HG03571 (cell line): ENCODE measurements at regions not wholly inside any gene's neighbourhood (a gene's known extent, or its start where the extent isn't known, plus 50 kb on each side); places are given as distances from the start of the nearest gene placed in this dataset.
"Not testable (repeated sequence)": the region's sequence is repeated elsewhere in the genome, so short reads cannot be mapped to it uniquely, and the experiment has no call there.

ENCODE experiments used
- ATAC-seq: cut with Tn5 transposase; IDR thresholded peaks from one replicate; pipeline ENCODE4 v1.9.1; 2021; ENCODE audit not compliant: unreplicated experiment

- ATAC-seq: not testable (repeated sequence)
Measured at GRCh38 chr13:56763333-56763732, 377.4 kb upstream of the PRR20A start.

- no peak for ATAC-seq
Measured at GRCh38 chr13:56773148-56773547, 367.6 kb upstream of the PRR20A start.

- ATAC-seq: no peak
Measured at GRCh38 chr13:56789527-56789926, 351.2 kb upstream of the PRR20A start.

- ATAC-seq: no peak
Measured at GRCh38 chr13:56837161-56837560, 303.6 kb upstream of the PRR20A start.

GRCh38 chr13:56850852-56851251, 289.9 kb upstream of the PRR20A start:
- ATAC-seq: no peak

- ATAC-seq: no peak
Measured at GRCh38 chr13:56861476-56861875, 279.2 kb upstream of the PRR20A start.

- no peak for ATAC-seq
Measured at GRCh38 chr13:56864451-56864850, 276.3 kb upstream of the PRR20A start.

- no peak for ATAC-seq
Measured at GRCh38 chr13:56865416-56865815, 275.3 kb upstream of the PRR20A start.

GRCh38 chr13:56869671-56870070, 271.0 kb upstream of the PRR20A start:
- ATAC-seq: no peak

GRCh38 chr13:56886398-56886797, 254.3 kb upstream of the PRR20A start:
- ATAC-seq: no peak

- ATAC-seq: no peak
Measured at GRCh38 chr13:56888455-56888854, 252.3 kb upstream of the PRR20A start.

GRCh38 chr13:56893843-56894242, 246.9 kb upstream of the PRR20A start:
- no peak for ATAC-seq

GRCh38 chr13:56900549-56901279, 240.0 kb upstream of the PRR20A start:
- no peak for ATAC-seq

GRCh38 chr13:56902276-56902675, 238.4 kb upstream of the PRR20A start:
- ATAC-seq: no peak

GRCh38 chr13:56903710-56904282, 236.9 kb upstream of the PRR20A start:
- ATAC-seq: no peak

- no peak for ATAC-seq
Measured at GRCh38 chr13:56906909-56907308, 233.8 kb upstream of the PRR20A start.

GRCh38 chr13:56907766-56908165, 233.0 kb upstream of the PRR20A start:
- ATAC-seq: no peak

- no peak for ATAC-seq
Measured at GRCh38 chr13:56909896-56910600, 230.7 kb upstream of the PRR20A start.

GRCh38 chr13:56917966-56918365, 222.8 kb upstream of the PRR20A start:
- ATAC-seq: no peak

- ATAC-seq: no peak
Measured at GRCh38 chr13:56923626-56924140, 217.0 kb upstream of the PRR20A start.

- no peak for ATAC-seq
Measured at GRCh38 chr13:56924401-56924800, 216.3 kb upstream of the PRR20A start.

GRCh38 chr13:56932104-56932503, 208.6 kb upstream of the PRR20A start:
- ATAC-seq: no peak
